ENCODE measurements at regions not wholly inside any gene's neighbourhood (a gene's known extent, or its start where the extent isn't known, plus 50 kb on each side); places are given as distances from the start of the nearest gene placed in this dataset.
A peak's percentile ranks its signal among the peaks of the same experiment; 100 is the strongest.

DNA sequence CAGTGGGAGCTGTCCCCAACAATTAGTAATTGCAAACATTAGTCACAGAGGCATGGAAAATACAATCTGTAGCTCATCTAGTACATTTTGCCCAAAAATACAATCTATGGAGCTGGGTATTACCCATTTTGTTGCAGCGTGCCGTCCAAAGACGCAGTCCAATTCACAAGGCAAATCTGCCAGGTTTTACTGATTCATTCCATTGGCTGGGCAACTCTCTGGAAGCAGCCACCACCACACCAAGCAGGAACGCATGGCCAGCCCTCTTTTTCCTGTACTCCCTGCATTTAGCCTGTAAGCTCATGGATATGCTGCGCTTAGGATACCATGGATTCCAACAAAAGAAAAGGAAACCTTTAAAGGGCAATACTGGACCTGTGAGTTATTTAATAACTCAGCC, 60.5 kb upstream of the ARRDC4 start:
- no peak for ATAC-seq
- DNase-seq (ENCODE audit: low spot score): no peak

DNA sequence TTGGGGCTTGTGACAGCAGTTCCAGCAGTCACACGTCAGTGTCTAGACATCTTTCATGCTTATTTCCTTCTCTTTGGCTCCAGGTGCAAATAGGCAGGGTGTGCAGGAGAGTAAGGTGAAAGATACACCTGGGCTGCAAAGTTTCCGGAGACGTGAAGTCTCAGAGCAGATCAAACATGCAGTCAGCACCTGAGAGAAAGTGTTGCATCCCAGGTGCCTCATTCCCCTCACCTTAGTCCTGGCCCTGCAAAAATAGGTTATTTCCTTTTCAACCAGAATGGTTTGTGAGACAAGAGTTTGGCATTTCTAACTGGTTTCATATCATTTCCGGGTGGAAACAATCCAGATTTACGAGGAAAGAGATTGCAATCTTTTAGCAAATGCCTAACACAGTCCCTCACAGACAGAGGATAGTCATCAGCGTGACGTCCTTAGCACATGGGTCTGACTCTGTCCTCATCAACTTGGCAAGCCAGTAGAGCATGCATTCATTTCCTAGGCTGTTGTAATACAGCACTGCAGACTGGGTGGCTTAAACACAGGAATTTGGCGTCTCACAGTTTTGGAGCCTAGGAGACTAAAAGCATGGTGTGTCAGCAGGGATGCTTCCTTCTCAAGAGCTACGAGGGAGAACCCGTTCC, 58.2 kb upstream of the ARRDC4 start:
- DNase-seq (ENCODE audit: low spot score) (no peak), ATAC-seq (no peak)

DNA sequence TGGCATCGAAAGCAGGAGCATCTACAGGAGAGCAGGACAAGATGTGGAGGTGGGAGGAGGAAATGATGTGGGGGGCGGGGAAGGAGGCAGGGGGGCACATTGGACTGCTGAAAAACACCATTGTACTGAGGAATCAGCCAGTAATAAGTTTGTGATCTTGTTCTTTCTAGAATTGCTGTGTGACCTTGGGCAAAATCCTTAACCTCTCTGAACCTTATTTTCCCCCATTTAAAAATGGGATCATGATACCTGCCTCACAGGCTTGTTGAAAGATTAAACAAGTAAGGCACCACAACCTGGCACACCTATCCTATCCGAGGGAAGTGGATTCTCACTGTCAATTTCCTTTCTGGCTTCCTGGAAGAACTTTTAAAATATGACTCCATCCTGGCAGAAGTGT, 56.9 kb upstream of the ARRDC4 start:
- DNase-seq (ENCODE audit: low spot score): no peak
- ATAC-seq: no peak

DNA sequence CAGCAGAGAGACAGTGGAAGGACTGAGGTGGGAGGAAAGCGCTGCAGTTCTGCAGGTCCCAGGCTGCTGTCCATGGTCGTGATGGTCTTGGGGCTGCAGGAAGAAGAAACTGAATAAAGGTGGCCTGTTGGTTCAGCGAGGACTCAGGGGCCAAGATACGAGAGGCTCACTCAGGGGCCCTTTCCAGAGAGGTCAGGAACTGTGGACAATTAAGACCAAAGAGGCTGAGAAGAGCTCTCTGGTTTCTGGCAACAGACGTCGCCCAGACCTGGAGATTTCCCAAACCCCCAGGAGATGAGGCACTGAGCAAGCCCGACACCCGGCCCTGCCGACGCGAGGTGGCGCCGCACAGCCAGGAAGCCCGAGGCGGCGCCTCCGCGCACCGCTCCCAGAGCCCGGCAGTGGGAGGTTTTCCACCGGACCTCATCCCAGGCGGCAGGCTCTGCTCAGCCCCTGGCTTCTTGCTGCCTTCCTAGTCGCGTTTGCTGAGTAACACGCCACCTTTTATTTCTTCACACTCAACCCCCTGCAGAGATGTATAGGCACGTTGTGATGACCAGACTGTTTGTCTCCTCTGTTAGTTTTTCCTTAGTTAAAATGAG, 56.4 kb upstream of the ARRDC4 start:
- ATAC-seq: peak; percentile 99

DNA sequence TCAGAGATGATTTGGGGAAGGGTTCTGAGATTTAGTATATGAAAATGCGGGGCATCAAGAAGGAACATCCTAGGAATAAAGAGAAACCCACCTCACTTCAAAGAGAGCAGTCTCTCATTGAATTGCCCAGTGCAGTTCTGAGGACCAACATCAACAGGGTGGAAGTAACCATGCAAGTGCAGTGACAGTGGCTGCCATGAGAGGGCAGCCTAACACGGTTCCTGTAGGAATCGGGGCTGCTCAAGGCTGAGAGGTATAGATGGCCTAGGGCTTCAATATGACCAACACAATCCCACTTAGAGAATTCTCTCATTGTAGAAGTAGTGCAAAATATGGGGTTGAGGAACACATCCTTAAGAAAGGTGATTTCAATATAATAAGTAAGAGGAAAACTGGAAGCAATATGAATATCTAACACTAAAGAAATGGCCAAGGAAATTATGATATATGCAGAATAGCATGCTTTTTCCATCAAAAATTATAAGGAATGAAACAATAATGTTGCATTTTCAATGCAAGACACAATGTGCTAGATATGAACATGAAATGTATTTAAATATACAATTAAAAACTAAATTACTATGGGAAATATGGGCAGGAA, 51.1 kb upstream of the ARRDC4 start:
- ATAC-seq: peak; percentile 100
- peak; percentile 68 for DNase-seq (ENCODE audit: low spot score)

More for the DNA sequence above, 56.4 kb upstream of the ARRDC4 start:
- peak; percentile 66 for DNase-seq (ENCODE audit: low spot score)
